Lung (tissue), 11 donors: ENCODE measurements at regions not wholly inside any gene's neighbourhood (a gene's known extent, or its start where the extent isn't known, plus 50 kb on each side); places are given as distances from the start of the nearest gene placed in this dataset.
A peak's percentile ranks its signal among the peaks of the same experiment; 100 is the strongest.

Source experiments
- ATAC-seq: fragments of 200-7000 bp; cut with Tn5 transposase; one replicate; pipeline ENCODE4 v1.9.1; 2020; ENCODE audit warnings: moderate number of reproducible peaks; ENCODE audit not compliant: insufficient read depth, low FRiP score
- DNase-seq, 3 donors: peaks; one replicate each; pipeline ENCODE4 v3.0.0-alpha.2; 2013 to 2017
- H3K27ac ChIP-seq, 2 donors: one replicate each; pipeline ENCODE4 v1.5.1; 2013; ENCODE audit warnings: mild to moderate bottlenecking in 2 of 2, moderate library complexity in 2 of 2, control low read depth in 1 of 2, inconsistent platforms in 1 of 2, low read depth in 1 of 2, low read length in 1 of 2
- H3K27me3 ChIP-seq, 3 donors: one replicate each; pipeline ENCODE4 v1.5.1; 2013; ENCODE audit warnings: low read length in 2 of 3; ENCODE audit not compliant: control insufficient read depth in 3 of 3, insufficient read depth in 3 of 3
- H3K36me3 ChIP-seq, 4 donors: one replicate each; pipeline ENCODE4 v1.5.1; 2013; ENCODE audit warnings: low read length in 4 of 4, mild to moderate bottlenecking in 1 of 4, moderate library complexity in 1 of 4; ENCODE audit not compliant: control insufficient read depth in 4 of 4, insufficient read depth in 4 of 4
- H3K4me1 ChIP-seq, 5 donors: one replicate each; pipeline ENCODE4 v1.5.1; 2013; ENCODE audit warnings: low read length in 5 of 5, mild to moderate bottlenecking in 2 of 5, moderate library complexity in 1 of 5; ENCODE audit not compliant: control insufficient read depth in 5 of 5, insufficient read depth in 5 of 5
- H3K4me3 ChIP-seq: one replicate; pipeline ENCODE4 v1.5.1; 2013; ENCODE audit warnings: mild to moderate bottlenecking, control low read depth, moderate library complexity
- H3K9ac ChIP-seq, 2 donors: one replicate each; pipeline ENCODE4 v1.5.1; 2013; ENCODE audit warnings: low read length in 2 of 2, control low read depth in 1 of 2; ENCODE audit not compliant: insufficient read depth in 1 of 2
- H3K9me3 ChIP-seq, 4 donors: one replicate each; pipeline ENCODE4 v1.5.1; 2013; ENCODE audit warnings: low read length in 3 of 4, mild to moderate bottlenecking in 1 of 4, moderate library complexity in 1 of 4; ENCODE audit not compliant: control insufficient read depth in 4 of 4, insufficient read depth in 3 of 4
- WGBS, 2 donors: extraction: QIAGEN DNeasy Blood & Tissue Kit; methylation state at CpG; one replicate each; pipeline ENCODE4 v1.1.7; 2013; 5-methylcytosine and 5-hydroxymethylcytosine counted together
- TF ChIP-seq, protein P1 (sequence below): IDR thresholded peaks from 2 replicates; pipeline ENCODE4 v1.5.1; 2012; ENCODE audit warnings: mild to moderate bottlenecking; ENCODE audit errors: control extremely low read depth, extremely low read depth
- donor health status: control.
- donor health status: control.
- donor health status: Bipolar disorder and iron deficiency.
- donor health status: healthy.
- donor health status: DM: yes; HTN: yes; CAD: no.

- no peak for DNase-seq
- Histone ChIP-seq H3K27me3 (no peaks in the 10 kb centered on the region), H3K9me3 (no peaks in the 10 kb centered on the region), H3K9ac (no peak overlapping the region), H3K4me3 (no peak overlapping the region), H3K27ac (no peak overlapping the region), H3K36me3 (no peaks in the 10 kb centered on the region), H3K4me1 (no peaks in the 10 kb centered on the region)
- ATAC-seq: no peak
- 74 to 81% methylated on average over 5 of the region's 5 CpGs for WGBS, 2 donors
- TF ChIP-seq, protein P1, sequence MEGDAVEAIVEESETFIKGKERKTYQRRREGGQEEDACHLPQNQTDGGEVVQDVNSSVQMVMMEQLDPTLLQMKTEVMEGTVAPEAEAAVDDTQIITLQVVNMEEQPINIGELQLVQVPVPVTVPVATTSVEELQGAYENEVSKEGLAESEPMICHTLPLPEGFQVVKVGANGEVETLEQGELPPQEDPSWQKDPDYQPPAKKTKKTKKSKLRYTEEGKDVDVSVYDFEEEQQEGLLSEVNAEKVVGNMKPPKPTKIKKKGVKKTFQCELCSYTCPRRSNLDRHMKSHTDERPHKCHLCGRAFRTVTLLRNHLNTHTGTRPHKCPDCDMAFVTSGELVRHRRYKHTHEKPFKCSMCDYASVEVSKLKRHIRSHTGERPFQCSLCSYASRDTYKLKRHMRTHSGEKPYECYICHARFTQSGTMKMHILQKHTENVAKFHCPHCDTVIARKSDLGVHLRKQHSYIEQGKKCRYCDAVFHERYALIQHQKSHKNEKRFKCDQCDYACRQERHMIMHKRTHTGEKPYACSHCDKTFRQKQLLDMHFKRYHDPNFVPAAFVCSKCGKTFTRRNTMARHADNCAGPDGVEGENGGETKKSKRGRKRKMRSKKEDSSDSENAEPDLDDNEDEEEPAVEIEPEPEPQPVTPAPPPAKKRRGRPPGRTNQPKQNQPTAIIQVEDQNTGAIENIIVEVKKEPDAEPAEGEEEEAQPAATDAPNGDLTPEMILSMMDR: no peak
Observed at GRCh38 chr2:209322905-209323512, 100.8 kb upstream of the MAP2 start.

DNA sequence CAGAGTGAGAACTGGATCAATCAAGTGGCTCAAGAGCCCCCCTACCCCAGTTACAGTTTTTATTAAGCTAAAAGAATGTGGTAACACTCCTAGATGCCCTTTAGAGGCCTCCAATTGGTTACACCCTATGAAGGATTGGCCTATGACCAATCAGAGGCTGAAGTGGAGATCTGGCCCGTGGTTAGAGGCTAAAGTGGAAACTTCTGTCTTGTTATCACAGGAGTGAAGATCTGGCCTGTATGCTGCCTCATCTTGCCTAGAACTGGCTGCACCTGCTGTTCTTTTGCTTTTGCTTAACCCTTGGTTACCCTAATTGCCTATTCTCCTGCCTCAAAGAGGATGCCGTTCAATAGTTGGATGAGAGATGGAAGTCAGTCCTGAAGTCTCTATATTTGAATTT, 100.1 kb upstream of the MAP2 start:
- ATAC-seq (no peak), DNase-seq (no peak)
- Histone ChIP-seq H3K27ac (no peak overlapping the region), H3K36me3 (no peaks in the 10 kb centered on the region), H3K9me3 (no peaks in the 10 kb centered on the region), H3K4me1 (no peaks in the 10 kb centered on the region), H3K27me3 (no peaks in the 10 kb centered on the region), H3K9ac (no peak overlapping the region), H3K4me3 (no peak overlapping the region)
- TF ChIP-seq, protein P1: no peak
- WGBS, 2 donors: 80 to 90% methylated on average over 2 of the region's 2 CpGs

DNA sequence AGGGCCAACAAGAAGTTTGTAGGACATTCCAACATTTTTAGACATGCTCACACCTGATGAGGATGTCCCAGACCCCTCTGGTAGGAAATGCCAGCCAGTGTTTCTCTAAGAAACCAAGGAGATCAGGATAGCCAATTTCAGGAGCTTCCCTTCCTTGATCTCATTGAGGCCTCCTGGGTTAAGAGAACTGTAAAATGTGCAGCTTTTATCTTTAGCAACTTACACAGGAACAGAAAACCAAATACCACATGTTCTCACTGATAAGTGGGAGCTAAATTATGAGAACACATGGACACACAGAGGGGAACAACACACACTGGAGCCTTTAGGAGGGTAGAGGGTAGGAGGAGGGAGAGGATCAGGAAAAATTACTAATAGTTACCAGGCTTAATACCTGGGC, 99.6 kb upstream of the MAP2 start:
- H3K36me3 ChIP-seq: no peaks in the 10 kb centered on the region
- no peaks in the 10 kb centered on the region for H3K27me3 ChIP-seq
- H3K27ac ChIP-seq: no peak overlapping the region
- no peak for ATAC-seq
- H3K9me3 ChIP-seq: no peaks in the 10 kb centered on the region
- H3K9ac ChIP-seq: no peak overlapping the region
- no peak for DNase-seq
- H3K4me3 ChIP-seq: no peak overlapping the region
- no peaks in the 10 kb centered on the region for H3K4me1 ChIP-seq
- TF ChIP-seq, protein P1: no peak

GRCh38 chr2:209331291-209331844, 92.5 kb upstream of the MAP2 start:
- no peaks in the 10 kb centered on the region for H3K36me3 ChIP-seq
- WGBS, 2 donors: 24 to 31% methylated on average over 1 of the region's 1 CpG
- H3K9ac ChIP-seq: no peak overlapping the region

More at GRCh38 chr2:209331291-209331844, 92.5 kb upstream of the MAP2 start:
- H3K27ac ChIP-seq: no peak overlapping the region
- no peaks in the 10 kb centered on the region for H3K27me3 ChIP-seq
- ATAC-seq: no peak
- no peaks in the 10 kb centered on the region for H3K4me1 ChIP-seq
- DNase-seq: peak in 2 of 3 donors; percentile 25 to 53
- H3K9me3 ChIP-seq: no peaks in the 10 kb centered on the region
- TF ChIP-seq, protein P1: no peak
- H3K4me3 ChIP-seq: no peak overlapping the region
